Esophagus squamous epithelium (tissue), 4 donors: ENCODE measurements at regions not wholly inside any gene's neighbourhood (a gene's known extent, or its start where the extent isn't known, plus 50 kb on each side); places are given as distances from the start of the nearest gene placed in this dataset.

Experiments used
- CTCF ChIP-seq, 6 experiments: fragments of 450-650 bp in 4 of 6; fragments of 200-600 bp in 2 of 6; sonication (generic) in 2 of 6; IDR thresholded peaks; one replicate each; pipeline ENCODE4 v1.5.1; 2016 to 2019; ENCODE audit warnings: antibody characterized with exemption in 6 of 6, mild to moderate bottlenecking in 4 of 6, moderate library complexity in 4 of 6
- POLR2A ChIP-seq, 4 donors: fragments of 450-650 bp; IDR thresholded peaks; one replicate each; pipeline ENCODE4 v1.6.1; 2017; ENCODE audit warnings: antibody characterized with exemption in 4 of 4, mild to moderate bottlenecking in 4 of 4, moderate library complexity in 3 of 4

- TF ChIP-seq CTCF (IDR thresholded peaks at IDR 0.05) (no peak), POLR2A (IDR thresholded peaks at IDR 0.05) (no peak)
These were observed 122.0 kb downstream of the CTNND1 start for GRCh38 chr11:57883630-57884029.
